Body of pancreas (tissue), 4 donors: ENCODE measurements at regions not wholly inside any gene's neighbourhood (a gene's known extent, or its start where the extent isn't known, plus 50 kb on each side); places are given as distances from the start of the nearest gene placed in this dataset.

Source experiments
- ATAC-seq: fragments of 150-250 bp; one replicate; pipeline ENCODE4 v1.9.1; 2016
- DNase-seq, 4 donors: peaks; one replicate each; pipeline ENCODE4 v3.0.0-alpha.2; 2019
- H3K27ac ChIP-seq, 4 donors: fragments of 200-600 bp; sonication (generic); 1 replicate in 3 of 4; 2 replicates in 1 of 4; pipeline versions ENCODE4 v1.5.1 to v1.6.1; 2016 to 2019; ENCODE audit warnings: mild to moderate bottlenecking in 1 of 4, mixed read lengths in 1 of 4, moderate library complexity in 1 of 4
- H3K27me3 ChIP-seq, 2 donors: fragments of 200-600 bp; sonication (generic); one replicate each; pipeline ENCODE4 v1.6.0; 2016; ENCODE audit warnings: mild to moderate bottlenecking in 1 of 2
- H3K36me3 ChIP-seq, 2 donors: fragments of 200-600 bp; sonication (generic); replicated peaks in 1 of 2; 2 replicates each; pipeline ENCODE4 v1.5.1; 2016; ENCODE audit warnings: low read depth in 2 of 2; ENCODE audit not compliant: insufficient read depth in 1 of 2
- H3K4me1 ChIP-seq: fragments of 200-600 bp; sonication (generic); one replicate; pipeline ENCODE4 v1.6.0; 2016
- H3K4me3 ChIP-seq, 2 donors: fragments of 200-600 bp; sonication (generic); 1 replicate in 1 of 2; 2 replicates in 1 of 2; pipeline ENCODE4 v1.5.1; 2016 to 2019
- H3K9me3 ChIP-seq, 3 donors: fragments of 200-600 bp; sonication (generic); 1 replicate in 2 of 3; 2 replicates in 1 of 3; pipeline ENCODE4 v1.5.1; 2016
- POLR2A ChIP-seq, 3 donors: fragments of 450-650 bp; IDR thresholded peaks; one replicate each; pipeline ENCODE4 v1.6.1; 2016; ENCODE audit warnings: antibody characterized with exemption in 3 of 3, mild to moderate bottlenecking in 2 of 3
- WGBS, 2 donors: methylation state at CpG; one replicate each; pipeline ENCODE4 v1.1.5; 2017; 5-methylcytosine and 5-hydroxymethylcytosine counted together
- intact Hi-C: fragments of 100-400 bp; cut with DNase I; formaldehyde crosslinking; loops from one replicate; pipeline ENCODE4 v1.15.1; 2023
- TF ChIP-seq, protein P1 (sequence below), 7 experiments: fragments of 450-650 bp in 4 of 7; fragments of 200-600 bp in 3 of 7; sonication (generic) in 3 of 7; IDR thresholded peaks; one replicate each; pipeline ENCODE4 v1.5.1; 2016 to 2019; ENCODE audit warnings: antibody characterized with exemption in 7 of 7

DNA sequence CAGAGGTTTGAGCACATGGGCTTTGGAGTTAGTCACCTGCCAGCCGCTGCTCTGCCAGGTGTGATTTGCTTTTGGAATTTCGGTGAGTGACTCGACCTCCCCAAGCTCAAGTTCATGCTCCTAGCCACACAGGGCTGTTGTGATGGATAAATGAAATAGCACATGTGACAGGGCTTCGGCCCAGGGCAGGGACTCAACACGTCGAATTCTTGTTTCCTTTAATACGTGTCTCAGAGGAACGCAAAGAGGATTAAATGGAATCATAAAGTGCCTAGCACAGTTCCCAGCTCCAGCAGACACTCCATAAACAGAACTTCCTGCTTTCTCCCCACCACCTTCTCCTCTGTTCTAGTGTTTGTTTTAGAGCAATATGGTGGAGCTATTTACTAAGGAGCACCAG is 88.3 kb upstream of the CHST15 start:
- intact Hi-C loops = no loop called here
- Histone ChIP-seq H3K36me3 (no peaks in the 10 kb centered on the region), H3K9me3 (no peaks in the 10 kb centered on the region), H3K4me3 (no peak overlapping the region), H3K27ac (no peak overlapping the region), H3K27me3 (no peaks in the 10 kb centered on the region), H3K4me1 (no peaks in the 10 kb centered on the region)
- DNase-seq (no peak), ATAC-seq (no peak)
- WGBS, 2 donors = 74 to 79% methylated on average over 8 of the region's 8 CpGs
- no peak for TF ChIP-seq POLR2A (IDR thresholded peaks at IDR 0.05)
- TF ChIP-seq, protein P1, sequence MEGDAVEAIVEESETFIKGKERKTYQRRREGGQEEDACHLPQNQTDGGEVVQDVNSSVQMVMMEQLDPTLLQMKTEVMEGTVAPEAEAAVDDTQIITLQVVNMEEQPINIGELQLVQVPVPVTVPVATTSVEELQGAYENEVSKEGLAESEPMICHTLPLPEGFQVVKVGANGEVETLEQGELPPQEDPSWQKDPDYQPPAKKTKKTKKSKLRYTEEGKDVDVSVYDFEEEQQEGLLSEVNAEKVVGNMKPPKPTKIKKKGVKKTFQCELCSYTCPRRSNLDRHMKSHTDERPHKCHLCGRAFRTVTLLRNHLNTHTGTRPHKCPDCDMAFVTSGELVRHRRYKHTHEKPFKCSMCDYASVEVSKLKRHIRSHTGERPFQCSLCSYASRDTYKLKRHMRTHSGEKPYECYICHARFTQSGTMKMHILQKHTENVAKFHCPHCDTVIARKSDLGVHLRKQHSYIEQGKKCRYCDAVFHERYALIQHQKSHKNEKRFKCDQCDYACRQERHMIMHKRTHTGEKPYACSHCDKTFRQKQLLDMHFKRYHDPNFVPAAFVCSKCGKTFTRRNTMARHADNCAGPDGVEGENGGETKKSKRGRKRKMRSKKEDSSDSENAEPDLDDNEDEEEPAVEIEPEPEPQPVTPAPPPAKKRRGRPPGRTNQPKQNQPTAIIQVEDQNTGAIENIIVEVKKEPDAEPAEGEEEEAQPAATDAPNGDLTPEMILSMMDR (IDR thresholded peaks at IDR 0.05) = no peak

DNA sequence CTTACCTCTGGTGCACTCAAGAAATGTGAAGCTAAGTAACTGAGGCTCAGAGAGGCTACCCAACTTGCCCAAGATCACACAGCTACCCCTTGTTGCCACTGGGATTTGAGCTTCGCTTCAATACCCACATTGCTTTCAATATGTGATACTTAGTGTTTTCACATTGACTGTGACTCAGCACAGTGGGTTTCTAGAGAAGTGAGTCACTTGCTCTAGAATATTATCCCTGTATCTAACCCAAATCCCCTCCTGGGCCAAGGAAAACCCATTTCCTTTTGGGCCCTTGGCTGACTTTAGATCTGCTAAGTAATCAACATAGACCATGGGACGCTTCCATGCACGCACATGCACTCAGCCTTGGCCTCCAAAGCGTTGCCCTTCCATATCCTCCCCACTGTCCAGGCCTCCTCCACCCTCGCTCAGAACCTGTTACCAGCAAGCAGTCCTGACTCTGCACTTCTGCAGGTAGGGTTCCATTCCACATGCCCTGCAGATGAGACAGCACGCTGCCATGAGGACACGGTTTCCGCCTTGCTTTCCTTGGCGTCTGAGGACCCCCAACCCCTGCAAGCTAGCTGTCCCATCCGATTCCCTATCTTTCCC is 87.7 kb upstream of the CHST15 start:
- intact Hi-C loops = no loop called here
- Histone ChIP-seq H3K4me1 (no peaks in the 10 kb centered on the region), H3K4me3 (no peak overlapping the region), H3K27ac (no peak overlapping the region), H3K27me3 (no peaks in the 10 kb centered on the region), H3K36me3 (no peaks in the 10 kb centered on the region), H3K9me3 (no peaks in the 10 kb centered on the region)
- 85 to 89% methylated on average over 10 of the region's 10 CpGs for WGBS, 2 donors
- TF ChIP-seq POLR2A (IDR thresholded peaks at IDR 0.05) = no peak
- TF ChIP-seq, protein P1 (IDR thresholded peaks at IDR 0.05) = no peak
- no peak for DNase-seq
- no peak for ATAC-seq

GRCh38 chr10:124180044-124180745 is 86.8 kb upstream of the CHST15 start:
- WGBS, 2 donors = 60 to 68% methylated on average over 8 of the region's 8 CpGs

DNA sequence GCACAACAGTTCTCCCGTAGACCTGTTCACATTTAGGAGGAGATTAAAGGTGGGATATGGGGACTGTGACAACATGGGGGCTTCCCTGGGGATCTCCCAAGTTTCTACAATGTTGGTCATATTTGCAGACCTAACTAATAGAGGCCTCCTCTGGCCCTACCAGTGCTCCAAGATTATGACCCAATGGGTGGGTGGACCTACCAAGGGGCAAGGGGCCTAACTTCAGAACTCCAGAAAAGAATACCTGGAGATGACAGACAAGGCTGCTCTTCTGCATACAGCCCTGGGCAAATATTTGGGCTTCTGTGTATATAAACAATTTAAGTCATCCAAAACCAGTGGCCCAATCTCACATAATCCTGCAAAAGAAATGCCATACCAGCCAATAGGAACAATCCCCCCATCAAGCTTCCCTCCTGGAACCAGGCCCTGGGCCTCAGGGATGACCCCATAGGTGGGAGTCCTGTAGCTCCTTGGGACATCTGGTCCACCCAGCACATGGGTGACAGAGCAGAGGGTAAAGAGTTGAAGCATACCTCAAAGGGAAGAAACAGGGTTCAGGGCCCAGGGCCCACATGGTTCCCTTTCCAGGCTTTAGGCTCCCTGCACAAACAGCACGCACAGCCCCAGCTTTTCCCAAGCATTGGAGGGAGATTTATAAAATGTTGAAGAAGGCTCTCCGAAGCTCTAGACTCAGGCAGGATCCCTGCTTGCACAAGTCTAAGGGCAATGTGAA is 86.1 kb upstream of the CHST15 start:
- Histone ChIP-seq H3K27me3 (no peaks in the 10 kb centered on the region), H3K27ac (no peak overlapping the region), H3K4me3 (no peak overlapping the region), H3K36me3 (no peaks in the 10 kb centered on the region), H3K4me1 (no peaks in the 10 kb centered on the region), H3K9me3 (no peaks in the 10 kb centered on the region)
- no peak for DNase-seq
- ATAC-seq = no peak
- intact Hi-C loops = no loop called here
- TF ChIP-seq, protein P1 (IDR thresholded peaks at IDR 0.05) = no peak
- TF ChIP-seq POLR2A (IDR thresholded peaks at IDR 0.05) = no peak
- WGBS, 2 donors = 86 to 91% methylated on average over 3 of the region's 3 CpGs

More at GRCh38 chr10:124180044-124180745, 86.8 kb upstream of the CHST15 start:
- no peaks in the 10 kb centered on the region for H3K36me3 ChIP-seq
- no peaks in the 10 kb centered on the region for H3K27me3 ChIP-seq
- ATAC-seq (no peak), DNase-seq (no peak)
- H3K4me1 ChIP-seq = no peaks in the 10 kb centered on the region
- no peak overlapping the region for H3K27ac ChIP-seq
- intact Hi-C loops = no loop called here
- H3K9me3 ChIP-seq = no peaks in the 10 kb centered on the region
- TF ChIP-seq, protein P1 (IDR thresholded peaks at IDR 0.05) = no peak
- no peak for TF ChIP-seq POLR2A (IDR thresholded peaks at IDR 0.05)
- no peak overlapping the region for H3K4me3 ChIP-seq
